Left hindlimb (tissue), 1 donor: ENCODE measurements at regions not wholly inside any gene's neighbourhood (a gene's known extent, or its start where the extent isn't known, plus 50 kb on each side); places are given as distances from the start of the nearest gene placed in this dataset.

ENCODE experiments used
- DNase-seq: peaks from one replicate; pipeline ENCODE4 v3.0.0-alpha.2; 2018

DNA sequence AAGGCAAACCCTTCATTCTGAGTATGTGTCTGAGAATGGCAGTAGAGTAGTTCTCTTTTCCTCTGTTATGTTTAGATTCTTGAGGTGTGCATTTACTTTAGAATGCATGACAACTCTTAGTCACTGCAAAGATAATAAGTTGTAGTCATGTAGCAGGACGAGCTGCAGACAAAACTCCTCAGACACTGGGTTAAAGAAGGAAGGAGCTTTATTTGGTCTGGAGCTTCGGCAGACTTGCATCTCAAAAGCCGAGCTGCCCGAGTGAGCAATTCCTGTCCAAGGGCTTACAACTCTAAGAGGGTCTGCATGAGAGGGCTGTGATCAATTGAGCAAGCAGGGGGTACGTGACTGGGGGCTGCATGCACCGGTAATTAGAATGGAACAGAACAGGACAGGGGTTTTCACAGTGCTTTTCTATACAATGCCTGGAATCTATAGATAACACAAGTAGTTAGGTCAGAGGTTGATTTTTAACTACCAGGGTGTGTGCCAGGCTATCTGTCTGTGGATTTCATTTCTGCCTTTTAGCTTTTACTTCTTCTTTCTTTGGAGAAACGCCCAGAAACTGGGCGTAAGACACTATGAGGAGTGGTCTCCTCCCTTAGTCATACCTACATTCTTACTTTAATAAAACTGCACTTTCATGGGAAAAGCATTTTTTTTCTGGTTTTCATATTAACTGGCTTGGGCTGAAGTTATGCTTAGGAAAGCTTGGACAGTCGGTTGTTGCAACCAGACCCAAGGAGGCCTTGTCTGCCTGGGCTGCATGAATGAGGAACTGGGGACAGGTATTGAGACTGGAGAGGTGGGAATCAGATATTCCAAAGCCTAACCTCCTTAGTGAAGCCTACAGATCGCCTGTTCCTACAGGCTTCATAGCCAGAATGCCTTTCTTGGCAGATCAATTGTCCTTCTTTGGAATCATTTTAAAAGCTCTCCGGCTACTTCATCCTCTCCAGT, 115.1 kb downstream of the RHOU start:
- no peak for DNase-seq

DNA sequence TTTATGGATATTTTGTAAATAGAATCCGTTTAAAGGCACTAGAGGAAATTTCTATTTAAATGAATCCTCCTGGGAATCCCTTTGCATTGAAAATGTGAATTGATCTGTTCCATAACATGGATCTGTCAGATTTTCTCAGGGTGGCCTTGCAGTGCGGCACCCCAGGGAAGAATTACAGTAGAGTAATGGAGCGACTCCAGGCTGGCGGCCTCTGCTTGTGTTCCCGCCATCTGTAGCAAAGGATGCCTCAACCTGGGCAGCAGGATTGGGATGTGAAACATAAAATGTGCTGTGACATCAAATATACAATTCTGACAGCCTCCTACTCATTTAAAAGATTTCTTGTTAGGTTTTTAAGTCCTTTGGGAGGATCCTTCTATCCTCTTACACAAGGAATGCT, 115.9 kb downstream of the RHOU start:
- DNase-seq: no peak

DNA sequence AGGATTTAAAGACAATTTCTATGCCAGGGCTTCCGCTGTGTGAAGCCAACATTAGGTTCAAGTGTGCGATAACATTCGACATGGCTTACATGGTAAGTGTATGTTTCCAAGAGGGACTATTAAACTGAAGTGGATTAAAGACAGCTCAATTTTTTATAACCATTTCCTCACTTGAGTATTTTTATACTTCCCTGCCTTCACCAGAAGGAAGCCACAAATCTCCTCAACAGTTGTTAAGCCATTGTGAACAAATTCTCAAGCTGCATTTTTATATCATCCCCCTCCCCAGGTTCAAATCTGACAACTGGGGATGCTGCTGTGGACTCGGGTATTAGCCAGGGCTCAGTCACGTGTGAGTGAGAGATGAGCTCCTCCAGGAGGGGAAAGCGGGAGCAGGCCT, 116.3 kb downstream of the RHOU start:
- DNase-seq: no peak

DNA sequence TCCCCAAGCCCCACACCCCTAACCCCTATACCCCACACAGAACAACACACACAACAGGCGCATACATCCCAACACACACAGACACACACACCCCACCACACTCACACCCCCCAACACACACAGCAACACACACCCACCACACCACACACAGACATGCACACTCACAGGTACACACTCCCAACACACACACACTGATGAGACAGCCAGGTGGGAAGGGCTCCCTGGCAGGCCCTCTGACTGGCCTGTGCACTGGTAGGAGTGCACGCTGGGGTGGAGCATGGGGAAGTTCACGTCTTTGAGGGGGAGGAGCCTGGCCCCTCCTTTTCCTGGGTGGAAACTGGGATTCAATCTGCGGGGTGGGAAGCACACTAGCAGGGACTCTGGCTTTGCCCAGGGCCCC, 116.7 kb downstream of the RHOU start:
- no peak for DNase-seq

DNA sequence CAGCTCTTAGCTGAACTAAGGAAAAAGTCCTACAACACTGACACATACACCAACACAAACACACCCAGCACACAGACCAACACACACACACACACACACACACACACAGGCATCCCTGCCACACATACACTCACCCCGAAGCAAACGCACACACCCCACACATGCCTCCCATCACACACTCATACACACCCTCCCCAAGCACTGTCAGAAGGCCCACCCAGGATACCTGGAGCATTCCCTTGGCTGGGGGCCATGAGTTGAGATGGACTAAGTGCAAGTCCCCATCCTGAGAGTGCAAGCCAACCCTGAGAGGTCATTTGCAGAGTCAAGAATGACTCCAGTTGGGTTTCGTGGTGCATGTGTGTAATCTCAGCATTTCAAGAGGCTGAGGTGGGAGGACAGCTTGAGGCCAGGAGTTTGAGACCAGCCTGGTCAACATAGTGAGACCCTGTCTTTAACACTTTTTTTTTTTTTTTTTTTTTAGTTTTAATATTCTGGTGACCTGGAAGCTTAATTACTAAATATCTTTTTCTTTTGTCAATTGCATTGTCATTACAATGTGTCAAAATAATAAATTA, 117.3 kb downstream of the RHOU start:
- no peak for DNase-seq

DNA sequence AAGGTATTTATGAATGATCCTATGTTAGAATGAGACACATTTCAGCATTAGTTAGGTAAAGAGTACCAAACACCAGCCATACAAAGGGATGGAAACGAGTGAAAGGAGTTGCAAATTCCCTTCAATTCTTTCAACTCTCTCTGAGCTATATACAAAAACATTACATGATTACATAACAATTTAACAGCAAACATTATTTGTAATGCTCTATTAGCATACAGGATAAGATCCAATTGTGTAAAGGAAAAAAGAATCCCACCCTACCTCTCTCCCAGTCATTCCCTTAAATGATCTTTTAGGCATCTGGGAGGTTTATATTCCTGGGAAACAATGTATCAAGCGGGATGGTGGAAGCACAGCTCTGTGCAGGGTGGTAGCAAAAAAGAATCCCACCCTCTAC, 117.9 kb downstream of the RHOU start:
- DNase-seq: no peak

DNA sequence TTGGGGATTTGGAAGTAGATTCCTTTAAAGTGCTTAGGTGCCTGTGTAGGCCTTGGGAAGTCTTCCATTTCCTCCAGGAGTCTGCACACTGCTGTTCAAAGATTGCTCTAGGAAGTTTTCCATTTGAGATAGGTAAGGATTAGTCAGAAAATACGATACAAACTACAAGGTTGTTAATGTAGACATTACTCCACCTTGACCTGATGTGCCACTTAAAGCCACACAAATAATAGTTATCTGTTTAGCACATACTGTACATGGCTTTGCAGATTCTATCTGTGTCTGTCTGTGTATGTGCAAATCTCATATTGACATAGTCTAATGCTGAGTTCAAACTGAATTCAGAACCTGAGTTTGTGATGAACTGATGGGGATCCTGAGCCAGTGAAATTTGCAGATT, 118.4 kb downstream of the RHOU start:
- DNase-seq: no peak

DNA sequence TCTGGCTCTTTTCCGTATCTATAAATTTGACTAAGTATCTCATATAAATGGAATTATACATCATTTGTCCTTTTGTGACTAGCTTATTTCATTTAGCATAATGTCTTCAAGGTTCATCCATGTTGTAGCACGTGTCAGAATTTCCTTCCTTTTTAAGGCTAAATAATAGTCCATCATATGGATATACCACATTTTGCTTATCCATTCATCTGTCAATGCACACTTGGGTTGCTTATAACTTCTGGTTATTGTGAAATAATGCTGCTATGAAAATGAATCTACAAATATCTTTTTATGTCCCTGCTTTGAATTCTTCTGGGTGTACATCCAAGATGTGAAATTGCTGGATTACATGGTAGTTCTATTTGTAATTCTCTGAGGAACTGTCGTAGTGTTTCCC, 119.6 kb downstream of the RHOU start:
- no peak for DNase-seq

DNA sequence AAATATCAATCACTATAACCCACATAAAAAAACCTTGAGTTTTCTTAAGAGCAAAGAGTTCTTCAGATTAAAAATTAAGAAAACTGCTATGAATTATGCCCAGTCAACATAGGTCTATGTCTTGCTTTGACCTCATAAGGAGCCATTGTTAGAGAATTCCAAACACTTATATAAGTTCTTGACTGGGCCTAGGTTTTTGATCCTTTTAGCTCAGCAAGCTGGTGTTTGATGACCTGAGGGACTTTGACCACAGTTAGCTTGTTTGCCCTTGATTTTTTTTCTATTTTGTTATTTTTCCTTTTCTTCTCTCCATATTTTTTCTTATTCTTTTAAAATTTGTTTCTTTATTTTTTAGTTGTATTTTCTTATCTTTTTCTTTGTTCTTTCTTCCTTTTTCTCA, 122.3 kb downstream of the RHOU start:
- DNase-seq: no peak

DNA sequence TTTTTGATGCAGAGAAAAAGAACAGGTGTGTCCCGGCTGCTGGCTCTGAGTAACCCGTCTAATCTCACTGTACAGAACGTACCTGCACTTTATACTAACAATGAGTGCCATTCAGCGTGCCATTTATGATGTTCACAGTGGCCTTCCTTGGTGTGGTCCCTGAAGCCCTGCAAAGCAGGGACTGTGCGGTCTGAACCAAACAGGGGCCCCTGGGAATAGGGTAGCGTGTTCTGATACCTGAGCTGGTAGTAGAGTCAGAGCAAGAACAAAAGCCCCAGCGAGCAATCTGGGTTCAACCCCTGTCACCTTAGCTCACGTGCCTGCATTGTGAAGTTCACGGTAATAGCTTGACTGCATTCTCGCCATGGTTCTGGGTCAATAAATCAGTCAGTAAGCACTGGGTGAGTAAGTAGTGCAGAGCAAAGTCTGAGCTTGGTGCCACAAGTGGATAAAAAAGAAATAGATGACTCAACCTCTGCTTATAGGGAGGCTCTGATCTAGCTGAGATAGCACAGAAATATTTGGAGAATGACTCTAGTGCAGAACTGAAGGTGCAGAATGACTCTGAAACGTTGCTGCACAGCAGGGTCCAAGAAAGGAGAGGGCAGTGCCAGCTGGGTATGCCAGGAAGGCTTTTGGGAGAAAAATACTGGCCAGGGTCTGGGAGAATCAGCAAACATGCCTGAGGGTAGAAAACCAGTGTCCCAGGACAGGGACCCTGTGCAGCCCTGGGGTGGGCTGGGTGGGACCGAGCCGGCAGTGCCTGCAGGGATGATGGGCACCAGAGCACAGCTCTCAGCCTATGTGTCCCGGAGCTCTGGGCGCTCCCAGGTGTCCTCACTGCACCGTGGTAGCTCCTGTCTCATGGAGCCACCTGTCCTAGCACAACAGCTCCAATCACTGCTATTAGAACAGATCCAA, 125.9 kb downstream of the RHOU start:
- no peak for DNase-seq

DNA sequence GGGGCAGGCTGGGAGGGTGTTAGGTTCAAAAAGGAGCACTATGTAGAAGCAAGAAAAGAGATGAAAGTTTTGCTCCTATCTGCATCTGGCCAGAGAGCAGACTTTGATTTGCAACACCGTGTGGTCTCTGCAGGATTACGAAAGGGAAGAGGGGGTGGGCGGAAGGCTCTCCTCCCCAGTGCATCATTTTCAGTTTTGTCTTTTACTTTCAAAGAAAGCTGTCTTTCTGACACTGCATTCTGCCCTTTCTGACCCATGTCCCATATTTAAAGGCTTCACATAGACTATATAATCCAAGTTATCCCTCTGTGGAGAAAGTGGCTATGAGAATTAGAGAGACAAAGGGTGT, 126.5 kb downstream of the RHOU start:
- DNase-seq: no peak

DNA sequence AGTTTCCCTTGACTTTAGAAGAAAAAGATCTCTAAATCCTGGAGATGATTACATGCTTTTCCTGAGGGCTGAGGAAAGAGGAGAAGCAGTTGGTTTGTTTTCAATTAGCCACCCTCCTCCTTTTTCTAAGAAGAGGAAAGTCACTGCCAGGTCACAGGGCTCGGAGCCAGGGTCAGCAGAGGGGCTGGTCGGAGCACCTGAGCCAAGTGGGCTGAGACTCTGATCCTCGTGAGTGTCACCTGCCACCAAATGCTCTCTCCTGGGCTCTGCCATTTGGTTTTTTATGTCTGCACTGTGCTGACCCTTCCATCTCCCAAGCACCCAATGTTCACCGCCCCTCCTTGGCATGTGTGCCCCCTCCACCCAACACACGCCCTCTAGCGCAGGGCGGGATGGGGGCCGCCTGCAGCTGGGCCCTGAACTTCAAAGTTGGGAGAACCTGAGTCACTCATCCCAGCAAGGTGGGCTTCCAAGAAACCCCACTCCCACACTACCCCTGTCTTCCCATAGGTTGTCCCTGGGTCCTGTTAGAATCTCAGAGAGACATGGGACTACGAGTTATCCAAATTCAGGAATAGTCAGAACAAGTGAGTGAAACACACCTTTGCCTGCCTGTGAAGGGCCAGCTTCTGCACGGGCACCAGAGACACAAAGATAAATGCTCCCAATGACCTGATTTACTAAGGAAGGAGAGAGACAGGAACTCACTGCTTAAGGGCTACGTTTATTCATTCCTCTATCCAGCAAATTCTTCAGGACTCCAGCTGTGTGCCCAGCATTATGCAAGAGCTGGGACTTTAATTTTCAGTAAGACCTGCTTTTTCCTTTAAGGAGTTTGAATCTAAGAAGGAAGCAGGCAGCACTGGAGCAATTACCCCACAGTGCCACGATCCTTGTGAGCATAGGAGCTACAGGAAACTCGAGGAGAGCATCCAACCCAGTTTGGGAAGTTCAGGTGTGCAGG, 127.5 kb downstream of the RHOU start:
- no peak for DNase-seq

DNA sequence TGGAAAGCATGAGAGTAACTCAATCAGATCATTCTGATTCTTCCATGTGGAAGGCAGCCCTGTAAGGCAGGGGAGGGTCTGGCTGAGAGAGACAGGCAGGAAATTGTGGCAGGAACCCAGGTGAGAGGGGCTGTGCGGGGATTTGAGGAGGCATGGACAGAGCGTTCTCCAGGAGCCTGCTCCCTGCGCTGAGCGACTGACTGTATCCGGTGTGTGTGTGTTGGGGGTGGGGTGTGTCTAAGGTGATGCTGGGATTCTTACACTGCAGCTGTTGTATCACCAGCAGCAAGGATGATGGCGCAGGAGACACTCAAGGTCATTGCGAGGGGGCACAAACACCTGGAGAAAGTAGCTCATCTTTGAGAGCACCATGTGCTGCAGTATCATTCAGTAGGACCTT, 128.5 kb downstream of the RHOU start:
- no peak for DNase-seq

DNA sequence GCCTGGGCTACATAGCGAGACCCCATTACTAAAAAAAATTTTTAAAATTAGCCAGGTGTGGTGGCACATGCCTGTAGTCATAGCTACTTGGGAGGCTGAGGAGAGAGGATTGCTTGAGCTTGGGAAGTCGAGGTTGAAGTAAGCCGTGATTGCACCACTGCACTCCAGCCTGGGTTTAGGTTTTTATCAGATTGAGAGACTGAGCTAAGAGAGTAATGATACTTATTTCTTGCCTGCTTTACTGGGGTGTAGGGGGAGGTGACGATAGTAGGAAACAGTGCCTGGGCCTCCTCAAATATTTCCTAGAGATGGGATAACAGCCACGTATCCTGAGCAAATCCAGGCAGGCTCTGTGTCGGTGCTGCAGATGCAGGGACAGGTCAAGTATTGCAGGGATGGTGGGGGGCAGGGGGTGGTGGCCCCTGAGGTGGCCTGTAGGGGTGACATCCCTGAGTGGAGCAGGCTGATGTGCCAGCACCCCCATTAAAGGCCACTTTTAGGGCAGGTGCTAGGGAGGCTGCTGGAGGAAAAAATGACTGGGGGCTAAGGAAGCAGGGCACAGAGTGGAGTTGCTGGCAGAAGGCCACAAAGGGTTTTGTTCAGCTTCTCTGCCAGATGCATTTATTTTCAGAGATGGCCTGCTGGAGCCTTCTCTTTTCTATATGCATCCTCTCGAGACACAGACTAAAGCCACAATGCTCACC, 130.5 kb downstream of the RHOU start:
- DNase-seq: no peak

DNA sequence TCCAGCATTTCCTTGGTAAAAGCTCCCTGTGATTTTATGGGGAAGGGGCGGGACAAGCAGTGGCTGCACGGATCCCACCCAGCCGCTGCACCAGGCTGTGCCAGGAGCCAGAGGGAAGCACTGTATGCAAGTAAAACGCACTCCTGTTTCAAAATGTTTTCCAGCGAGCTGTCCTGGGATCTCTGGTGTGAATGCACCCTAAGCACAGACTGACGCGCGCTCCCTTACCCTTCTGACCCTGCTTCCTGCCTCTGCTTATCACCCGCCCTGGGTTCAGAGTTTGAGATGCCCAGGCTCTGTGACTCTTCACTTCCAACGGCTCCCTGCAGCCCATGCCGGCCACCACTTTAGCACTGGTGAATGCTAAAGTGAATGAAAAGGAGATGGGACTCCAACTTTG, 131.2 kb downstream of the RHOU start:
- DNase-seq: no peak

DNA sequence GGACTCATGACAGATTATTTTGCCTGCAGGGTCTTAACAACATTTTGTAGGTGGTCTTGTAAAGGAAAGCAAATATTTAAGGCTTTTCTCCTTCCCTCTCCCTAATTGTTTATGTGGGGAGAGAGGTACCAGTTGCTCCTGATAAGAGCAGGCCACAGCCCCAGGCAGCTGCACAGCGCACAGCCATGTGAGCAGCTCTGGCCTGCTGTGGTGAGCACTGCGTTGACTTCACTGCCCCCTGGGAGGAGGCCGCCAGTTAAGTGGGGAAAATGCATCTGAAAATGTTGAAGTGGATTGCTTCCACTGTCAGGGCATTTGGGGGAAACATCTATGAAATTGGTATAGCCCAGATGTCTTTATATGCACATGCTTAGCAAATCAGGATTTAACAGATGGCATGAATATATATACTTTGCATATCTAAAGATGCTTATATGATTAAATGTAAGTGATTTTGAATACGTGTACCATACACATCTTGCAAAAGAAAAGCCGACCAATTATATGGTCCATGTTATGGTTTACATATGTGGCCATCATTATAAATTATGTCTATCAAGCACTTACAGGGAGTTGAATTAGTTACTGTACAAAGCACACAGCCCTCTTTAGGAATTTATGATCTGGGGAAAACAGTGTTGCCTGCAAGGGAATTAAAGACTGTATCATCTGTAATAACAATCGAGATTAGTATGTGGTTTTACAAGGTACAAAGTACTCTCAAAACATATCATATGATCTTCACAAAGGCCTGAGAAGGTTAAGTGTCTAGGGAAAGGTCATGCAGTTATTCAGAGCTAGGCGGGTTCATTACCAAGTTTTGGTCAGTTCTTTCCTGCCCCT, 132.1 kb downstream of the RHOU start:
- no peak for DNase-seq

DNA sequence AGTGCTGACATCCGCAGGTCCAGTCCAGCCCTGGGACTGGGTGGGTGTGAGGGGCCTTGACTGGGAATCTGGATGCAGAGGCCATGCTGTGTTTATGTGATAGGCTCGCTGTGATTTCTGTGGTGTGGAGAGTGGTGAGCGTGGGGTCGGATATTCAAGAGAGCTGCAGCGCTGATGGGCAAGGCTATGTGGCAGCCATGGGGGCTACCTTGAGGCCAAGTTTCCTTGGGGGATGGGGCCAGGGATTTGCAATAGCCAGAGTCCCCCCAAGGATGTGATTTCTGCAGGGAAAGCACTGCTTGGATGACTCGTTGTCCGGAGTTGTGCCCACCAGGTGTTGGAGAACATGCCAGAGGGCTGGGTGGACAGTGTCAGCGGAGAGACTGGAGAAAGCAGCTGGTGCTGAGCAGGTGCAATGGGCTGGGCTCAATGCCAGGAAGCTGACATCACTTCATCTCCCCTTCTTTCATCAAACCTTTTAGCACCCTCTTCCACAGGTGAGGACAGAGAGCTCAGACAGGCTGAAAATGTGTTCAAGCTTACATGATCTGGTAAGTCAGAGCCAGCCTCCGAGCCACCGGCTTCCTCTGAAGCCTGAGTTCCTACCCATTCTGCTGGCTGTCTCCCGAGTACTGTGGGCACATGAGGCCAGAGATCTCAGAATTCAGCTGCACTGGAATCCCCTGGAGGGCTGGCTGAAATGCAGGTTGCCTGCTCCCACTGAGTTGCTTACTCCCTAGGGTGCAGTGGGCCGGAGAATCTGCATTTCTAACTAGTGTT, 132.9 kb downstream of the RHOU start:
- no peak for DNase-seq

DNA sequence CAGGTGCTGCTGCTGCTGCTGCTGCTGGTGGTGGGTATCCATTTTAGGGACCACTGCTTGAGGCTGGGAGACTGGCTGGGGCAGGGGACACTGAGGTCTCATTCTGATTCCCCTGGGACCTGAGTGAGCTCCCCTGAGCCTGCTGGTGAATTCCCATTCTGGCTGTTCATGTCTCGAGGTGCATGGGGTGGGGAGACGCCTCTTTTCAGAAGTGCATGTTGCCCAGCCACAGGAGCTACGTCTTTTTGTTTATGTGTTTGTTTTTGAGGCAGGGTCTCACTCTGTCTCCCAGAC, 133.4 kb downstream of the RHOU start:
- DNase-seq: no peak

DNA sequence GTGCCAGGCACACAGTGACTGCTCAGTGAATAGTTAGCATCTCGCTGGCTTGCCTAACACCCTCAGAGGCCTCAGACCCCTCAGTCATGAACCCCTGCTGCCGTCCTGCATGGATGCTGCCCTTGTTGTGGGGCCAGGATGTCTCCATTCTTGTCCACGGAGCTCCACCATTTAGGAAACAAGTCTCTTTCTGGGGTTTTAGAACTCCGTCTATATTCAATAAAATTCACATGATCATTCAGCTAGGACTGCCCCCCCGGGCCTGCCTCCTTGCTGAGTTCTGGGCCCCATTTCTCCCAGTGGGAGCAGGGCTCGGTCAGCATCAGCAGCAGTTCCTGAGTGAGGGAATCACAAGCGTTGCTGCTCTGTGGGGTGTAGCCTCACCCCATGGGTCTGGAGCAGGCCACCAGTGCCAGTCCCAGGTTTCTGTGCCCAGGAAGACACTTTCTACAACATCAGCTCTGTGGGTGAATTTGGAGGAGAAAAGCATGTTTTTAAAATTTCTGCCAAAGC, 134.1 kb downstream of the RHOU start:
- no peak for DNase-seq
